CD4-positive, alpha-beta T cell treated with Interleukin-10 for 1 hour (primary cell): ENCODE measurements at regions not wholly inside any gene's neighbourhood (a gene's known extent, or its start where the extent isn't known, plus 50 kb on each side); places are given as distances from the start of the nearest gene placed in this dataset.

Experiments used
- DNase-seq: peaks from one replicate; pipeline ENCODE4 v3.0.0-alpha.2; 2020

DNA sequence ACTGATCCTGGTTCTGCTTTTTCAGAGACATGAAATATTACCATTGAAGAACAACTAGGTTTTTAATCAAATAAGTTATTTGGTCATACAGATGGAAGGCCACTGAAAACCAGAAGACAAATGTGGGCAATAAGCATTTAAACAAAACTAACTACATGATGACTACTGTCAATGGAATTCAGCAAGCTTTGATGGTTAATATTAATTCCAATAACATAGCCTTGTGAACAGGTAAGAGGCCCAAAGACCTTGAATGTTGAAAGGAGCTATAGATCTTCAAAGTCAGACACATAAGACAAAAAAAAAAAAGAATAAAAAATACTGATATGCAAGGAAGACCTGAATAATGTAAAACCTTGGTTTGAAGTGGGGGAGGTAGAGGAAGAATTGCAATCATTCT lies 1955.6 kb upstream of the CELF4 start:
- no peak for DNase-seq

DNA sequence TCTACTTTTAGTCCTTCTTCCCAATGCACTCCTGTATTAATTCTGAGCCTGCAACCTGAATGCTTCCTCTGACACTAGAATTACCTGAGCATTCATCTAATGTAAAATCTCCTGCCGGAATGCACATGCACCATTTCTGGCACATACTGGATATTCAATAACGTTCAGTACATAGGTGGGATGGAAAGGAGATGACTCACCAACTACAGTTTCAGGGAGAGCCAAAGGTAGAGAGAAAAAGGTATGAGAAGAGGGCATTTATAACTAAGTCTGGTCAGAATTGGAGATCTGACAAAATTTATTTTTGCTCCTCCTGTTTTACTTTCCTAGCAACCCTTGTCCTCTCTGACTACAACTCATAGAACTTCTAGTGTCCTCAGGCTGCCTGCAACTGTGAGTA lies 1954.1 kb upstream of the CELF4 start:
- DNase-seq, result no peak

DNA sequence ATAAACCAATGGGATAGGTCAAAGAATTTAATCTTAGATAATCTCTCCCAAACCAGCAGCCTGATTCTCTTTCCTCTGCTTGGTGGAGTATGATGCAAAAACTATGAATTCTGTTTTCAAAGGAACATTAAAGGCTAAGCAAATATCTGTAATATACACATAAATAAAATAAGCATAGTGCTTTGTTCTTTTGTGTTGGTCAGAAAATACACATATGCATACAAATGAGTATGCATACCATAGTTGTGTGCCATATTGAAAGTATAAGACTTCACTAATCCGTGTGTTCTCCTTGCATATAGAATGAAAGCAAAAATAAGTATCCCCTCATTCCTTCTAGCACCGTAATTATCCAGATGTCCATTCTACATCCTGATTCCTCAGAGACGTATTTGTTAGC lies 1949.7 kb upstream of the CELF4 start:
- DNase-seq, result no peak

DNA sequence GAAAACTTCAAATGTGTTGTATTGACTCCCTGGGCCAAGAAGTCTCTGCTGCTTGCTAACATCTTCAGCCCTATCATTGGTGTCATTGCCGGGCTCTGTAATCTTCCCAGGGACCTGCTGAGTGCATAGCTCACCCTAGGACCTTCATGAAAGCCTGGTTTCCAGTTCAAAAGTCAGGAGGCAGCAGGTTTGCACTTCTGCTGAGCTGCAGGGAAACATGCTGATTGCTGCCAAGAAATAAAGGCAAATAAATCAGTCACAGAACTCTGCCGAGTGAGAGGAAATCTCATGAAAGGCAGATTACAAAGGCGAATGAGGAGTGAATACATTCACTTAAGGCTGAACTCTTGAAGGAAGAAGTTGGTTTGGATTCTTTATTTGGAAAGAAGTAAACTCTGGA lies 1947.6 kb upstream of the CELF4 start:
- DNase-seq, result no peak

DNA sequence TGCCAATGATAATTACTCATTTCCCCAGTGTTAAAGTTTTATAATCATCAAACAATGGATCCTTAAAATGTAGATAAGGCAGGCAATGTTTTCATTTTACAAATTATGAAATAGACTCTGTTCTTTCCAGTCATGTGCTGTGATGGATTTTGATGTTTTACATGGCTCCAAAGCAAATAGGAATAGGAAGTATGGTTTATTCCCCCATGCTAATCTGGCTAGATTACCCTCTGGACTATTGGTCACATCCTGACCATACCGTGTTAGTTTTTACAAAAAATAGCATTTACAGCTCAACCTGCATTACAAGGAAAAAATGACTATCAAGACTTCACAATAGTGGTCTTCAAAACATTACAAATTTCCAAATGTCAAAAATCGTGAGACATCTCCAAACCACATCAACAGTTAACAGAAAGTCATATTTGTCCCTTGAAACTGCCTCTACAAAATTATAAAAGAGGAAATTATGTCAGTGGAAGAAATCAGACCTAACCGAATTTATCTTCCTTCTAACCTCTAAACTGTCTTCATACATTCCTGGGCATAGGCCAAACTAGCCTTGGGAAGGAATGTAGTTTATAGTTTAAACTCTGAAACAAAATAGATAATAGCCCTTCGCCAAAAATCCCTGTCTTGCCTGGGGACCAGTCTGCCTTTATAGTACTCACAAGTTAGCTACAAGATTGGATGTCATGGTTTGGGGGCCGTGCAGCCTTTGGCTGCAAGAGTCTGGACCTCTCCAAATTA lies 1941.2 kb upstream of the CELF4 start:
- DNase-seq, result no peak

DNA sequence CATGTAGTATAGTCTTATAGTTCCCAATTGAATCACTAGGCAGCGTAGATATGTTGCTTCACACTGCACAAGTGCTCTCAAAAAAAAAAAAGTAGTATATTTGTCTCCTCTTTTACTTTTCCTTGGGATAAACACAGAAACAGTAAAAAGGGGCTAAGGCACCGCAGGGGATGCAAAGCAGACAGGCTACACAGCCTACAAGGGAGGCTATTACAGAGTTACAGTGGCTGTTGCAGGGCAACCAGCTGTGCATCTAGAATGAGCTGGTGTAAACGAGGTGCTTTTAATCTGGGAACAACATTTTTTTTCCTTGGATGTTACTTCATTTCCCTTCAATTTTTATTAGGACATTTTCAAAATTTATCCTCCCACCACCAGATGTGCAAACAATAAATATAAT lies 1934.7 kb upstream of the CELF4 start:
- DNase-seq, result no peak

DNA sequence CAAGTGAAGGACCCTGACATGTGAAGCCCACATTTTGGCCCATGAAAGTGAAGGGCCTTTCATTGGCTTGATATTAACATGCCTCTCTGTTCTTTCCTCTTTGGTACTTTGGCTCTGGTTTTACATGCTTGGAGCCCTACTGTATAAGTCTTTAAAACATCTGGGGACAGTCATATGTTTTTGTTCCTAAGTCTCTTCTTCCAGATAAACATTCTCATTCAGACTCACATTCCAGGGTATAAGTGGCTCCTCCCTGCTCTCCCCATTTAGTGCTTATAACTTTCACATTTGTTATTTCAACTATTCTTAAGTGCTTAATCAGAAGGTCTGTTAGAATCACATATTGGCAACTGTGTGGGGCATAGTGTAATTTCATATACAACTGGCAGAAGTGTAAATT lies 1932.2 kb upstream of the CELF4 start:
- no peak for DNase-seq

DNA sequence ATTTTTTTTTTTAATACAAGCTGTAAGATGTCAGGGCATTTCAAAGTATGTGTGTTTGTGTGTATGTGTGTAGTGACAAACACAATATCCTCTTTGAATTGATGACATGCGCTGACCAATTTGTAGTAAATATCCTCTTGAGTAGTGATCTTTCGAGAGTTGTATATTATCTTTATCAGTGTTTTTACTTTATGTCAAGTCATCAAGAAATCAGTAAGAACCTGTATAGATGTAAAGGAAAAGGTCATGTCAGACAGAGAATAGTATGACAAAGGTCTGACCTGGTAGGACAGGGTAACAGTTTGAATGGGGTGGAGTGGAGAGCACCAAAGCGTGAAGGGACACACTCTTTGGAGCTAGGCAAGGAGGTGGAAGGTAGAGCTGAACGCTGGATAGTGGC lies 1931.4 kb upstream of the CELF4 start:
- DNase-seq, result no peak

DNA sequence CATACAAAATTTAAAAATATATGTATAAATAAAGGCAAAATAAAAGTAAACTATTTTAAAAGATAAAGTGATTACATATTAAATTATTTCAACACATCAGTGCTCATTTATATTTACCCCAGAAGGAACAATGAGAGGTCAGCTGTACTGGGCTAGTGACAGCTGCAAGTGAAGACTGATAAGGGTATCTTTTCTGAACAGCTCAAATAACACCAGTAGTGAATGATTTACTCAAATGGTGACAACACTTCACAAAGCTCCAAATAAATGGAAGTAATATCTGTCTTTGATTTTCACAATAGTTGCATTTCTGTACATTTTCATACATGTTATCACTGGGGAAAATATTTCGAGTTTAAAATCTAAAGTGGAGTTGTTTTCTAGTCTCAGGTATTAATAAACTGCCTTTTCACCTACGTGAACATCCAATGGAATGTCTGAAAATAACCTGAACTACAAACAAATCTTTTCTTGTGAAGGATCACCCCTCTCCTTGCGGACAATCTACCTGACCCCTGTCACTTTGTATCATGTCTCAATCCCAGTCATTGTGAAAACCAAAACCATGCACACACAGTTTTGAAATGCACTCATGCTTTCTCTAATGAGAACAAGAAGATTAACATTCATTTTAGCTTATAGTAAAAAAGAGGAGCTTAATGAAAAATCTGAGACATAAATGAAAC lies 1928.8 kb upstream of the CELF4 start:
- DNase-seq, result no peak

DNA sequence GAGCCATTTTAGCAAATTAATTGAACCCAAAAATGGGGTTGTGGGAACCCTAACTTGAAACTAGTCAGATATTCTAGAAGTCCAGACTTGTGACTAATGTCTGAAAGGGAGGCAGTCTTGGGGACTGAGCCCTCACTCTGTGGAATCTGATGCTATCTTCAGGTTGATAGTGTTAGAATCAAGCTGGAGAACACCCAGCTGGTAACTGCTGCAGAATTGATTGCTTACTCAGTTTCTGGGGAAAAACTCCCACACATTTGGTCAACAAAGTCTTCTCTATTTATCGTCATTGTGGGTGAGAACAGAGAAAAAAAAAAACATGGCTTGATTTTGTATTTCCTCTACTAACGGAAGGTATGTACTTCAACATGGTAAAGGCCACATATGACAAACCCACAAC lies 1925.8 kb upstream of the CELF4 start:
- no peak for DNase-seq

DNA sequence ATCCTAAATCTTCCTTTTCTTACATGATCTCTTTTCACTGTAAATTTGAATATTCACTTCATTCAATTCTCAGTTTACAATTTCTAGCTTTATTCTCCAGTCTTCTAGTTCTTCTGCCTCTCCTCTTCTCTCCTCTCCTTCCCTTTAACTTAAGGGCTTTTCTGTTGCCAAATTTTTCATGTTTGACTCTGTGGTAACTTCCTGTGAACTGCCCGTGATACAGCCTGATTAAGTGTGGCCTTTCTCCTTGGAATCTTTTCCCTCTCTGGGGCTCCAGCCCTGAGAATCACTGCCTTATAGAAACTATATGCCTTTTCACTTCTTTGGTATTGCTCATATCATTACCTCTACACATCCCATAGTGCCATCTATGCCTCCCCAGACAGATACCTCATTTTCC lies 1923.8 kb upstream of the CELF4 start:
- no peak for DNase-seq

DNA sequence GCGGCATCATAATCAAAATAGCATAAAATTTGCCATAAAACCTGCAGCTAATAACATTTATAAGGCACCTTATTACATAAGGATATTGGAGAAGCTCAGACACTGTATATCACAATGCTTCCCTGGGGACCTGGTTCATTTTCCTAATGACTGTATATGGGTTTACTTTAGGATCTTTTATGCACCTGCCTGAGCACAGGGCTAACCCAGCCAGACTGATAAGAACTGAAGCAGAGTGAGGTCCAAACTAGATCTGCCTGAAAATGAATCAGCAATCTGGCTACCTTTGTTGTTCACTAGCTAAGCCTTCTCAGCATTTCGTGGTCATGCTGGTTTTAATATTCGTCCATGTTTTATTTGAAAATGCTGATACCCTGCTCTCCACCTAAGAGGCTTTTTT lies 1922.3 kb upstream of the CELF4 start:
- no peak for DNase-seq

DNA sequence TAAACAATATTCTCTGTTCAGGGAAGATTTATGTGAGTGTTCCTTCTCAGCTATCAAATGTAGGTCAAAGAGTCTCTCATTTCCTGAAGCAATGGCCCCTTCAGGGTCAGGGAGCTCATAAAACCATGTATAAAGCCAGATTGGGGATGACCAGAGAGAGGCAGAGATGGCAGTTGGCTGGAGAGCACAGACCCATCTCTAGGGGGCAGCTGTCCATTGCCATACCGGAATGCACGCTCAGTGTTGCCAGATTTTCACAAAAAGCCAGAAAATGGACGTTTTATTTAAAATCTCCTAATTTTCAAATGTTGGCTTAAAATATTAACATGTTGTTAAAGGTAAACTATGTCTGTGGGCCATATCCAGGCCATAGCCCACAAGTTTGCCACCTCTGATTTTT lies 1920.7 kb upstream of the CELF4 start:
- DNase-seq, result no peak

DNA sequence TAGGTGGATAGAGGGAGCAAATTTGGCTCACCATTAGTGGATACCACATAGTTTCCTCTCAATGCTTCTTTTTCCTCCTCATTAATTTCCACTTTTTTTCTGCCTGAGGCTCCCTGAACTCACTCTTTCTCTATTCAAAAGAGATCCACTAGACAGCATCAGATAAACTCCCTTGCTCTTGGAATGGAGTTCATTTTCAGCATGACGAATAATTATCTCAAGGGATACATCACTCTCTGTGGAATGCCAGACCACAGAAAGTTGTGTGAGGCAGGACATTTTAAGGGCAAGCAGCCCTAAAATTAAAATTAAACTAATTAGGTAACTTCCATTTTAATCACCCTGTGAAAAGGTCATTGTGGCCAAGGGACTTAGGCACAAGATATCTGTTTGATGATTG lies 1920.1 kb upstream of the CELF4 start:
- DNase-seq, result no peak

DNA sequence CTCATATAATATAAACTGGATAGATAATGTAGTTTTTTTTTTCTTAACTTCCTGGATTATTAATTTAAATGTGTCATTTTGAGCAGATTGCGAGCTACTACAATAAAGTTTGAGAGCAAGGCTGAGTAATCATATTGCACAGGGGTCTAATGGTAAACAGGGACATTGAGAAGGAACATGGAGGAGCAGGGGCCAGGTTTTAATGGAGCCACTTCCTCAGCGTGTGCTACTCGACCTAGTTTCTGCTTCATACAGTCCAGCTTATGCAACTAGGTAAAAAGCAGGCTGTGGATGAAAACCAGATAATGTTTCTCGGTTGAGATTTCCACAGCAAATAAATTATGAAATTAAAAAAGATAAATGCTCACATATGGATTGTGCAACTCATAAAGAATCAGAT lies 1915.7 kb upstream of the CELF4 start:
- DNase-seq, result no peak

DNA sequence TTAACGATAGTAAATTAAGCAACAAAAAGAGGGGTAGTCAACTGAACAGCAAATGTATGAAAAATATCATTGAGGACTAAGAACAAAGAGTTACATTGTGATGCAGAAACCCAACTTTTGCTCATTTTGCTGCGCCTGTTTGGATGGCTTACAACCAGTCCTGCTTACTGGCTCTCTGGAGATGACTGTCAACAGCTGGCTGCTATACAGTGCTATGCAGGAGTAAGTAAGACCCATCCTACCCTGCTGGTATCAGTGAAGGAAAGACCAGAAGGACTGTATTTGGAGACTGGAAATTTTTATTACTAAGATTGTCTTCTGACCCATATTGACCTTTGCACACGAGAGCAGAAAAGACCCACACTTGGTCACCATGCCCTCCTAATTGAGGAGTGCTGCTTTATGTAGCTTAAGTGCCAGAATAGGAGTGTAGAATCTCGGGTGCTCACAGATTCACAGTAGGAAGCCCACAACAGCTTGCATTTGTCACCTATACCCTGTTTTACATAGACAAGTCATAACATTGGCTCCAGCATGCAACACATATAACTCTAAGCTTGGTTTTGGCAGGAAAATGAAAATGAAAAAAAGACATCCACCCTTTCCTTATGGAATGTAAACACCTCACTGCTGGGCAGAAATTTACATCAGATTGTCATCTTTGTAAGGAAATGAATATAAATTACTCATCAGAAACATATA lies 1915.0 kb upstream of the CELF4 start:
- no peak for DNase-seq

DNA sequence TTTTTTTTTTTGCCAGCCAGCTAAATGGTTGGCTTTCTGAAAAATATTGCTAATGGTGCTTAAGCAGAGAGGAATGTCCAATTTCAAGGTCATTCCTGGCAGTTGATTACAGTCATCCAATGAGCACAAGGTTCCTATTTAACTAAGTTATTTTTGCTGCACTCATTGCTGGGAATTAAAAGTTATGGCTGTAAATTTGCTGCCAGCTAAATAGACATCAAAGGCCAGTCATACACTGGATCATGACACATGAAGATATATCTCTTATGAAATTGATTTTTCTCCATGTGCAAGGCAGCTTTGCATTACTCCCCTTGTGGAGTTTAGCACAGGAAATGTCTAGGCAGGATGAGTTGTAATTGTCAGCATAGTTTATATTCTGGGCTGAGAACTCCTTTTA lies 1898.4 kb upstream of the CELF4 start:
- DNase-seq, result no peak

DNA sequence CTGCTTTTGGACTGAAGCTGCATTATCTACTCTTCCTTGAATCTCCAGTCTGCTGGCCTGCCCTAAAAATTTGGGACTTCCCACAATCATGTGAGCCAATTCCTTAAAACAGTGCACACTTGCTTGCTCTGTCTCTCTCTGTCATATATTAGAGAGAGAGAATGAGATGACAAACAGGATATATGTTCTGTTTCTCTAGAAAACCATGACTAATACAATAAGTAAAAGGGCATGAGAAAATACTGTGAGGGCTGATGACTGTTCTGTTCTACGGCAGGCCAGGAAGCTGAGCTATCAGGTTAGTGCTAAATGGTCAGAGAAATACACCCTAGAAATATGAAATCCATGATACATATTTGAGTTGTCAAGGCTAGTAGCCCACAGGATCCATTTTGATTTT lies 1896.8 kb upstream of the CELF4 start:
- DNase-seq, result no peak

DNA sequence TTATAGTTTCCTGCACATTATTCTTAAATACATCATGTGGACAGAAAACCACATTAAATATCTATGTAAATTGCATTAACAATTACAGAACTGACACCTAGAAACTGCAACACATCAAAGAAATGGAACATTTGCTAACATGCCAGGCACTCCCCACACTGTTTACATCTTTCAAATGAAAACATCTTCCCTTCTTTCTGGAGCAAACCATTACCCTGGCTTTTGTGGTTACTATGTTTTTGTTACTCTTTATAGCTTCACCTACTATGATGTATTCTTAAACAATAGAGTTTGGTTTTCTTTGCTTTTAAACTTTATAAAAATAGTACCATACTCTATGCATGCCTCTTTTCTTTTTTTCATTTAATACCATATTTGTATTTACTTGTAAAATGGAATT lies 1894.5 kb upstream of the CELF4 start:
- no peak for DNase-seq

DNA sequence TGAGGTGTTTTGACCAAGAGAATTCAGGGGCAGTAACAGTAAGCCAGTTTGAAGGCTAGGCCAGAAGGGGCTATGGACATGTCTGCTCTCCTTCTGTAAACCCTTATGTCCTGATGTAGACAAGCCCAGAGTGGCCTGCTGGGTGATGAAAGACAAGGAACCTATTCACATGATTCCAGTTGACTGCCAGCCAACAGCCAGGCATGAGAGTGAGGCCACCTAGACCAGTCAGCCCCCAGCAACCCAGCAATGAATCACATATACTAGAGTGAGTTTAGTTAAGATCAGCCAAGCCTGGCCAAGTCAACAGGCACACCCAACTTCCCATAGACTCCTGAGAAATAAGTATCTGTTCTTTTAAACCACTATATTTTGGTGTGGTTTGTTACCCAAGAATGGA lies 1889.7 kb upstream of the CELF4 start:
- DNase-seq, result no peak

DNA sequence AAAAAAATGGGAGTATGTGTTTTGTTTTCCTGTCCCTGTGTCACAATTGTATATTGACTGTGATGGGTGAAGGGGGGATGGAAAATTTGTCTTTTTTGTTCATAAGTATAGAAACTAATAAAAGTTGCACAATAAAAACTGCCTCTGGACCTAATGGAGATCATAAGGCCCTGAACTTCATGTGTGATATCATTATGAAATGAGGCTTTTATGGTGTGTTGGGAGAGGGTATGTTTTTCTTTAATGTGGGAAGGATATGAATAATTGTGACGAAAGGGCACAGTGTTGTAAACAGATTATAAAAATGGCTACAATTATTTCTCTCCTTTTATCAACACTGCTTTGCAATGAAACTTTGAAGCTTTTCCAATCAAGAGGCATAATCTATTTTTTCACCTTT lies 1889.3 kb upstream of the CELF4 start:
- DNase-seq, result no peak

DNA sequence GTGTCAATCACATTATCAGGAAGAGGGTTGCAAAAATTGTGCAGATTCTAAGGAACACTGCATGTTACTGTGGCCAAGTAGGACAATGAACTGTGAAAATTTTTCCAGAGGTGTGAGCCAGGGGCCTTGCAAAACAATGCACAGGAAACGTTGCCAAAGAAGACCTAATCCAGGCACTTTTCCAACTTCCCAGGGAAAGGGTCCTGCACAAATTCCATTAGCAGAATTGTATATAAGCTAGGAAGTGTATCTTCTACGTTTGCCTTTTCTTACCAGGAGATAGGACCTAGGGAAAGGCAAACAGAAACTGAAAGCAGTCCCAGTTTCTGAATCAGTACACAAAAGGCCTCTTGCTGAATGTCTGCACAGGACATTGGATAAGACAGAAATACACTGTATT lies 1888.3 kb upstream of the CELF4 start:
- DNase-seq, result no peak

DNA sequence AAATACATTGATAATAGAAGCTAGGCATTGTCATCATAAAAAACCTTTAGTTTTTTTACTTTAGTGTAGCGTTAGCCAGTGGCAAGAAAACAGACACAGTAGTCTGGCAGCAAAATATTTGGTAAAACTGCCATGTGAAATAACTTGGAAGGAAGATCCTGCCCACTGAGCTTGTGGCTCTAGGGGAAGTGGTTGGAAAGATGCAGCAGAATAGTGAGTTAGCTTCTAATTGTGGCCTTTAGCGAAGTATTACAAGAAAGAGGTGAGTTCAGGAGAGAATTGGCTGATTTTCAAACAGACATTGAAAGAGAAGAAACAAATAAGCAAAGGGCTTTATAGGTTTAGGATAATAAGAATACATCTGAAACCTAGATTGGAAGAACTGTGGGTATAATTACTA lies 1887.8 kb upstream of the CELF4 start:
- DNase-seq, result no peak

DNA sequence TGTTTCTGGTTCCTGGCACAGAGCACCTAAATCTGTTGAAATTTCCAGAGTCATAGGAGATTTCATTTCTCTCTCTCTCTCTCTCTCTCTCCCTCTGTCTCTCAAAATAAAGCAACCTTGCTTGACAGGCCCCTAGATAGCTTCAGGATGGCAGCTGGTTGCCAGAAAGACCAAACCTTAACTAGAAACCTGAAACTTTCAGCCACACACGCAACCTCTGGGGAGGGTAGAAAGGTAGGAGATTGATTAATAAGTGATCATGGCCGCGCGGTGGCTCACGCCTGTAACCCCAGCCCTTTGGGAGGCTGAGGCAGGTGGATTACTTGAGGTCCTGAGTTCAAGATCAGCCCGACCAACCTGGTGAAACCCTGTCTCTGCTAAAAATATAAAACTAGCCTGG lies 1885.4 kb upstream of the CELF4 start:
- no peak for DNase-seq
